ENCODE measurements at regions not wholly inside any gene's neighbourhood (a gene's known extent, or its start where the extent isn't known, plus 50 kb on each side); places are given as distances from the start of the nearest gene placed in this dataset.

GRCh38 chr13:73158851-73159250 lies 100.0 kb downstream of the KLF5 start:
- Histone ChIP-seq H3K4me3 (ENCODE audit: insufficient read depth, low read depth, low read length) (no peak overlapping the region), H3K4me2 (ENCODE audit: low read depth, low read length) (no peak overlapping the region), H3K4me1 (ENCODE audit: control insufficient read depth, insufficient read depth, low read length) (peaks cover 3% of the 10 kb centered on the region; the same call in 1 of the 2 replicates), H2BK20ac (ENCODE audit: low read depth, low read length) (peak overlapping the region; percentile 71), H3K79me1 (ENCODE audit: low read depth in 1 of 2, low read length in 2 of 2) (no peaks in the 10 kb centered on the region), H2AK5ac (ENCODE audit: low read depth, low read length) (no peak overlapping the region), H4K91ac (ENCODE audit: insufficient read depth, low read depth, low read length) (peak overlapping the region; percentile 38; the same call in 1 of the 2 replicates), H4K8ac (ENCODE audit: low read depth in 2 of 2, low read length in 2 of 2) (peak overlapping the region; percentile 37 to 47; a peak in 3 of 4 replicates), H3K9me1 (ENCODE audit: insufficient read depth, low read length) (no peaks in the 10 kb centered on the region; the same call in 1 of the 2 replicates), H3K9me3 (ENCODE audit: control insufficient read depth, insufficient read depth, low read length) (no peaks in the 10 kb centered on the region), H3K56ac (ENCODE audit: extremely low read depth, insufficient read depth, low read length) (no peak overlapping the region), H2AFZ (replicated peaks; ENCODE audit: low read length, poor library complexity) (peak overlapping the region; percentile 52), H3K14ac (replicated peaks; ENCODE audit: low read depth, low read length) (no peak overlapping the region), H4K20me1 (ENCODE audit: insufficient read depth, low read length) (no peaks in the 10 kb centered on the region), H2BK120ac (ENCODE audit: low read depth, low read length) (peak overlapping the region; percentile 44), H3K18ac (ENCODE audit: low read depth, low read length) (peak overlapping the region; percentile 83; the same call in 1 of the 2 replicates), H2AK9ac (replicated peaks; ENCODE audit: low read depth, low read length, poor library complexity) (no peak overlapping the region), H3K9ac (ENCODE audit: low read depth, low read length) (no peak overlapping the region), H3K4ac (ENCODE audit: low read depth, low read length) (peak overlapping the region; percentile 19; the same call in 1 of the 2 replicates), H2BK15ac (ENCODE audit: low read depth, low read length) (no peak overlapping the region), H3K27me3 (ENCODE audit: control insufficient read depth, insufficient read depth, low read length) (no peaks in the 10 kb centered on the region), H3K36me3 (ENCODE audit: control insufficient read depth, insufficient read depth, low read length) (no peaks in the 10 kb centered on the region), H2BK5ac (ENCODE audit: low read depth, low read length, poor library complexity, severe bottlenecking) (peak overlapping the region; percentile 28), H3K23ac (ENCODE audit: low read depth, low read length) (no peak overlapping the region), H4K5ac (ENCODE audit: low read depth, low read length) (peak overlapping the region; percentile 74; the same call in 1 of the 2 replicates), H3K27ac (ENCODE audit: insufficient read depth, low read length) (no peak overlapping the region)
- ChIA-PET POLR2A (ENCODE audit: unreplicated experiment) (interaction anchor here (0.6 kb wide), 1 partner anchor 98 kb away, joined by 3 read pairs; no protein-coding TSS in a partner anchor), CTCF (interaction anchor here (0.6 kb wide), 1 partner anchor 9 kb away, joined by 3 read pairs; no protein-coding TSS in a partner anchor)
- intact Hi-C loops (cut with micrococcal nuclease) (no loop called here), in situ Hi-C loops (cut with MboI; ENCODE audit: low sequenced_read_pairs) (no loop called here), dilution Hi-C loops (cut with HindIII; ENCODE audit: low sequenced_read_pairs, unreplicated experiment) (no loop called here)
- ATAC-seq (ENCODE audit: low read depth) (peak; percentile 70), DNase-seq (peak; percentile 75)
- TF ChIP-seq MAFK (IDR thresholded peaks at IDR 0.05; ENCODE audit: low read depth, low read length) (peak; percentile 3; the same call in 1 of the 2 replicates), RCOR1 (IDR thresholded peaks at IDR 0.05; ENCODE audit: insufficient replicate concordance, low read length) (no peak)
- BruUV-seq (replicated peaks): no TSS peak
